Mucosa of rectum (tissue), 2 donors: ENCODE measurements at regions not wholly inside any gene's neighbourhood (a gene's known extent, or its start where the extent isn't known, plus 50 kb on each side); places are given as distances from the start of the nearest gene placed in this dataset.

Source experiments
- H3K27ac ChIP-seq, 2 donors: one replicate each; pipeline ENCODE4 v1.7.0; 2013; ENCODE audit warnings: inconsistent platforms in 2 of 2, low read depth in 2 of 2, low read length in 2 of 2
- H3K27me3 ChIP-seq, 2 donors: one replicate each; pipeline ENCODE4 v1.7.0; 2013; ENCODE audit warnings: low read length in 2 of 2; ENCODE audit not compliant: control insufficient read depth in 2 of 2, insufficient read depth in 2 of 2
- H3K36me3 ChIP-seq, 2 donors: one replicate each; pipeline ENCODE4 v1.7.0; 2013; ENCODE audit warnings: low read length in 2 of 2; ENCODE audit not compliant: control insufficient read depth in 2 of 2, insufficient read depth in 2 of 2
- H3K4me1 ChIP-seq, 2 donors: one replicate each; pipeline ENCODE4 v1.7.0; 2013; ENCODE audit warnings: low read length in 2 of 2, mild to moderate bottlenecking in 1 of 2; ENCODE audit not compliant: control insufficient read depth in 2 of 2, insufficient read depth in 2 of 2
- H3K4me3 ChIP-seq, 2 donors: one replicate each; pipeline ENCODE4 v1.7.0; 2013; ENCODE audit warnings: low read length in 2 of 2
- H3K9ac ChIP-seq, 2 donors: one replicate each; pipeline ENCODE4 v1.7.0; 2013; ENCODE audit warnings: low read length in 2 of 2, low read depth in 1 of 2, mild to moderate bottlenecking in 1 of 2
- H3K9me3 ChIP-seq, 2 donors: one replicate each; pipeline ENCODE4 v1.7.0; 2013; ENCODE audit warnings: low read length in 2 of 2; ENCODE audit not compliant: control insufficient read depth in 2 of 2
- donor health status: healthy.
- donor health status: Normal muscosa, but diverticular disease.

GRCh38 chr4:1502976-1503375 is 96.7 kb upstream of the NKX1-1 start:
- no peaks in the 10 kb centered on the region for H3K4me1 ChIP-seq
- H3K4me3 ChIP-seq, result no peak overlapping the region
- peaks cover 0 to 6% of the 10 kb centered on the region in 2 donors for H3K27me3 ChIP-seq
- H3K9me3 ChIP-seq, result no peaks in the 10 kb centered on the region
- H3K9ac ChIP-seq, result no peak overlapping the region
- no peaks in the 10 kb centered on the region for H3K36me3 ChIP-seq
- H3K27ac ChIP-seq, result no peak overlapping the region

- Histone ChIP-seq H3K4me1 (no peaks in the 10 kb centered on the region), H3K27me3 (peaks cover 0 to 6% of the 10 kb centered on the region in 2 donors), H3K9me3 (no peaks in the 10 kb centered on the region), H3K27ac (no peak overlapping the region), H3K4me3 (no peak overlapping the region), H3K36me3 (no peaks in the 10 kb centered on the region), H3K9ac (no peak overlapping the region)
Measured at GRCh38 chr4:1502501-1502886, 96.3 kb upstream of the NKX1-1 start.

- no peaks in the 10 kb centered on the region for H3K36me3 ChIP-seq
- no peak overlapping the region for H3K27ac ChIP-seq
- no peak overlapping the region for H3K9ac ChIP-seq
- H3K4me1 ChIP-seq, result no peaks in the 10 kb centered on the region
- no peak overlapping the region for H3K4me3 ChIP-seq
- H3K9me3 ChIP-seq, result no peaks in the 10 kb centered on the region
- H3K27me3 ChIP-seq, result peaks cover 0 to 6% of the 10 kb centered on the region in 2 donors
Measured at GRCh38 chr4:1501754-1502500, 95.7 kb upstream of the NKX1-1 start.

GRCh38 chr4:1500966-1501753 is 94.9 kb upstream of the NKX1-1 start:
- H3K4me1 ChIP-seq, result no peaks in the 10 kb centered on the region
- H3K36me3 ChIP-seq, result no peaks in the 10 kb centered on the region
- H3K27ac ChIP-seq, result no peak overlapping the region
- no peak overlapping the region for H3K4me3 ChIP-seq
- H3K9me3 ChIP-seq, result no peaks in the 10 kb centered on the region
- no peak overlapping the region for H3K9ac ChIP-seq
- peaks cover 0 to 5% of the 10 kb centered on the region in 2 donors for H3K27me3 ChIP-seq

GRCh38 chr4:1500231-1500965 is 94.2 kb upstream of the NKX1-1 start:
- Histone ChIP-seq H3K9me3 (no peaks in the 10 kb centered on the region), H3K4me1 (no peaks in the 10 kb centered on the region), H3K36me3 (no peaks in the 10 kb centered on the region), H3K4me3 (no peak overlapping the region), H3K27me3 (no peaks in the 10 kb centered on the region), H3K9ac (no peak overlapping the region), H3K27ac (no peak overlapping the region)

- H3K27ac ChIP-seq, result no peak overlapping the region
- H3K4me1 ChIP-seq, result no peaks in the 10 kb centered on the region
- no peaks in the 10 kb centered on the region for H3K27me3 ChIP-seq
- H3K9me3 ChIP-seq, result no peaks in the 10 kb centered on the region
- no peaks in the 10 kb centered on the region for H3K36me3 ChIP-seq
- H3K9ac ChIP-seq, result no peak overlapping the region
- no peak overlapping the region for H3K4me3 ChIP-seq
Measured at GRCh38 chr4:1499465-1499864, 93.2 kb upstream of the NKX1-1 start.

GRCh38 chr4:1497189-1497801 is 91.1 kb upstream of the NKX1-1 start:
- no peak overlapping the region for H3K4me3 ChIP-seq
- no peak overlapping the region for H3K9ac ChIP-seq
- no peaks in the 10 kb centered on the region for H3K36me3 ChIP-seq
- H3K27ac ChIP-seq, result no peak overlapping the region
- H3K9me3 ChIP-seq, result no peaks in the 10 kb centered on the region
- no peaks in the 10 kb centered on the region for H3K27me3 ChIP-seq
- no peaks in the 10 kb centered on the region for H3K4me1 ChIP-seq

GRCh38 chr4:1496116-1496642 is 89.9 kb upstream of the NKX1-1 start:
- Histone ChIP-seq H3K27ac (no peak overlapping the region), H3K9me3 (no peaks in the 10 kb centered on the region), H3K4me3 (no peak overlapping the region), H3K4me1 (no peaks in the 10 kb centered on the region), H3K27me3 (no peaks in the 10 kb centered on the region), H3K36me3 (no peaks in the 10 kb centered on the region), H3K9ac (no peak overlapping the region)

- H3K4me1 ChIP-seq, result no peaks in the 10 kb centered on the region
- no peaks in the 10 kb centered on the region for H3K27me3 ChIP-seq
- H3K36me3 ChIP-seq, result no peaks in the 10 kb centered on the region
- H3K9me3 ChIP-seq, result no peaks in the 10 kb centered on the region
- H3K9ac ChIP-seq, result no peak overlapping the region
- no peak overlapping the region for H3K4me3 ChIP-seq
- H3K27ac ChIP-seq, result no peak overlapping the region
Measured at GRCh38 chr4:1495416-1496115, 89.3 kb upstream of the NKX1-1 start.
